DOHH2 (cell line): ENCODE measurements at regions not wholly inside any gene's neighbourhood (a gene's known extent, or its start where the extent isn't known, plus 50 kb on each side); places are given as distances from the start of the nearest gene placed in this dataset.

Source experiments
- H3F3A ChIP-seq: fragments of 200-600 bp; sonication (generic), shearing (Covaris generic); 2 replicates; pipeline ENCODE4 v1.6.0; 2016; ENCODE audit warnings: antibody characterized with exemption, mild to moderate bottlenecking; ENCODE audit not compliant: control insufficient read depth, insufficient read depth
- H3K27ac ChIP-seq: fragments of 200-600 bp; sonication (generic); 2 replicates; pipeline ENCODE4 v1.5.1; 2014; ENCODE audit warnings: low read depth, mild to moderate bottlenecking, low read length, moderate library complexity
- H3K27me3 ChIP-seq: fragments of 200-600 bp; sonication (generic); 2 replicates; pipeline ENCODE4 v1.6.1; 2014; ENCODE audit warnings: mild to moderate bottlenecking, low read length, mixed read lengths; ENCODE audit not compliant: control insufficient read depth
- H3K36me3 ChIP-seq: fragments of 200-600 bp; sonication (generic); 2 replicates; pipeline ENCODE4 v1.6.1; 2014; ENCODE audit warnings: mild to moderate bottlenecking, low read length, moderate library complexity, mixed read lengths; ENCODE audit not compliant: control insufficient read depth
- H3K4me1 ChIP-seq: fragments of 200-600 bp; sonication (generic); 2 replicates; pipeline ENCODE4 v1.6.1; 2014; ENCODE audit warnings: mild to moderate bottlenecking, low read length, mixed read lengths; ENCODE audit not compliant: control insufficient read depth
- H3K4me2 ChIP-seq: fragments of 200-600 bp; sonication (generic); 2 replicates; pipeline ENCODE4 v1.6.0; 2014; ENCODE audit warnings: mild to moderate bottlenecking, low read length, moderate library complexity
- H3K4me3 ChIP-seq: fragments of 200-600 bp; sonication (generic); 2 replicates; pipeline ENCODE4 v1.5.1; 2014; ENCODE audit warnings: mild to moderate bottlenecking, low read length, mixed read lengths
- H3K79me2 ChIP-seq: fragments of 200-600 bp; sonication (generic); 2 replicates; pipeline ENCODE4 v1.6.1; 2014; ENCODE audit warnings: mild to moderate bottlenecking, low read length, mixed read lengths; ENCODE audit not compliant: control insufficient read depth
- H3K9me2 ChIP-seq: fragments of 200-600 bp; sonication (generic); replicated peaks from 2 replicates; pipeline ENCODE4 v1.6.1; 2014; ENCODE audit warnings: mild to moderate bottlenecking, low read length, mixed read lengths; ENCODE audit not compliant: control insufficient read depth
- H3K9me3 ChIP-seq: fragments of 200-600 bp; sonication (generic); 2 replicates; pipeline ENCODE4 v1.6.1; 2014; ENCODE audit warnings: antibody characterized with exemption, low read length, mixed read lengths; ENCODE audit not compliant: control insufficient read depth, insufficient read depth
- H4K20me1 ChIP-seq: fragments of 200-600 bp; sonication (generic); 2 replicates; pipeline ENCODE4 v1.6.0; 2014; ENCODE audit warnings: low read depth, mild to moderate bottlenecking, antibody characterized with exemption, low read length, moderate library complexity; ENCODE audit not compliant: control insufficient read depth, insufficient read depth
- EZH2phosphoT487 ChIP-seq: fragments of 200-600 bp; sonication (generic); IDR thresholded peaks from 2 replicates; pipeline ENCODE4 v1.6.1; 2017; ENCODE audit warnings: borderline replicate concordance, mild to moderate bottlenecking, antibody characterized with exemption, low read length, moderate library complexity, mixed read lengths
- TF ChIP-seq, protein P1 (sequence below): fragments of 200-600 bp; sonication (generic); IDR thresholded peaks from one replicate; pipeline ENCODE4 v1.5.1; 2014; ENCODE audit warnings: antibody characterized with exemption, mild to moderate bottlenecking, low read depth, low read length; ENCODE audit not compliant: poor library complexity, severe bottlenecking

DNA sequence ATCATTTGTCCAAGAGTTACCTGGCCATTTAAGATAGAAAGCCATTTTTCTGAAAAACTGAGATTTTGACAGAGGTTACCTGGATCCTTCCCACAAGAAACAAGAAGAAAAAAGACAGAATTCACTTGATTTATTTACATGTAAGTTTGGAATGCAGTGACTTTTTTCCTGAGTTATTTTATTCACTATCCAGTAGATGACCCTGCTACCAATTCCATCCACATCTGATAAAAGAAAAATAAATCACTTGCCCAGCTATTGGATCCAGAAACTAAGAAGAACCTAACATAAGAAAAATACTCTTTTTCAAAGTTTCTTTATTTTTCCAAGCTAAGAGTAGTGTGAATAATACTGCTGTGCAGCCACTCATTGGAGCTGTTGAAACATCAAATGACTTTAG is 275.2 kb downstream of the CETN3 start:
- Histone ChIP-seq H3K36me3 (no peaks in the 10 kb centered on the region), H3K27ac (no peak overlapping the region), H3K9me3 (no peaks in the 10 kb centered on the region), H3K9me2 (no peaks in the 10 kb centered on the region), H3K79me2 (no peaks in the 10 kb centered on the region), H3K4me1 (no peaks in the 10 kb centered on the region), H3K4me2 (no peak overlapping the region), H4K20me1 (no peaks in the 10 kb centered on the region), H3K27me3 (no peaks in the 10 kb centered on the region), H3K4me3 (no peak overlapping the region), H3F3A (no peaks in the 10 kb centered on the region)
- TF ChIP-seq, protein P1, sequence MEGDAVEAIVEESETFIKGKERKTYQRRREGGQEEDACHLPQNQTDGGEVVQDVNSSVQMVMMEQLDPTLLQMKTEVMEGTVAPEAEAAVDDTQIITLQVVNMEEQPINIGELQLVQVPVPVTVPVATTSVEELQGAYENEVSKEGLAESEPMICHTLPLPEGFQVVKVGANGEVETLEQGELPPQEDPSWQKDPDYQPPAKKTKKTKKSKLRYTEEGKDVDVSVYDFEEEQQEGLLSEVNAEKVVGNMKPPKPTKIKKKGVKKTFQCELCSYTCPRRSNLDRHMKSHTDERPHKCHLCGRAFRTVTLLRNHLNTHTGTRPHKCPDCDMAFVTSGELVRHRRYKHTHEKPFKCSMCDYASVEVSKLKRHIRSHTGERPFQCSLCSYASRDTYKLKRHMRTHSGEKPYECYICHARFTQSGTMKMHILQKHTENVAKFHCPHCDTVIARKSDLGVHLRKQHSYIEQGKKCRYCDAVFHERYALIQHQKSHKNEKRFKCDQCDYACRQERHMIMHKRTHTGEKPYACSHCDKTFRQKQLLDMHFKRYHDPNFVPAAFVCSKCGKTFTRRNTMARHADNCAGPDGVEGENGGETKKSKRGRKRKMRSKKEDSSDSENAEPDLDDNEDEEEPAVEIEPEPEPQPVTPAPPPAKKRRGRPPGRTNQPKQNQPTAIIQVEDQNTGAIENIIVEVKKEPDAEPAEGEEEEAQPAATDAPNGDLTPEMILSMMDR, result no peak
- no peak for TF ChIP-seq EZH2phosphoT487

DNA sequence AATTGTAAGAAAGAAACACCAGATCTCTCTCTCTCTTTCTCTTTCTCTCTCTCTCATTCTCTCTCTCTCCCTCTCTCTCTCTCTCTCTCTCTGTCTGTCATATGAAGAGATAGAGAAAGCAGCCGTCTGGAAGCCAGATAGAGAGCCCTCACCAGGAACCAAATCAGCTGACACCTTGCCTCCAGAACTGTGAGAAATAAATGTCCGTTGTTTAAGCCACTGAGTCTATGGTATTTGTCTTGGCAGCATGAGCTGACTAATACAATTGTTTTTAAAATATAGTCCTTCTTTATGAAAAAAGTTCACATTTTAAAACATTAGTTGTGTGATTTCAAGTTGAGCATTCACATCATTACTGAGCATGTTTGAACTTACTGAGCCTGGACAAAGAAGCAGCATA is 275.6 kb downstream of the CETN3 start:
- H3K4me1 ChIP-seq, result no peaks in the 10 kb centered on the region
- H3K36me3 ChIP-seq, result no peaks in the 10 kb centered on the region
- H4K20me1 ChIP-seq, result no peaks in the 10 kb centered on the region
- H3F3A ChIP-seq, result no peaks in the 10 kb centered on the region
- H3K27me3 ChIP-seq, result no peaks in the 10 kb centered on the region
- TF ChIP-seq, protein P1, result no peak
- no peak for TF ChIP-seq EZH2phosphoT487
- no peaks in the 10 kb centered on the region for H3K79me2 ChIP-seq
- H3K4me3 ChIP-seq, result no peak overlapping the region
- no peaks in the 10 kb centered on the region for H3K9me3 ChIP-seq
- H3K9me2 ChIP-seq, result no peaks in the 10 kb centered on the region
- H3K4me2 ChIP-seq, result no peak overlapping the region
- H3K27ac ChIP-seq, result no peak overlapping the region

DNA sequence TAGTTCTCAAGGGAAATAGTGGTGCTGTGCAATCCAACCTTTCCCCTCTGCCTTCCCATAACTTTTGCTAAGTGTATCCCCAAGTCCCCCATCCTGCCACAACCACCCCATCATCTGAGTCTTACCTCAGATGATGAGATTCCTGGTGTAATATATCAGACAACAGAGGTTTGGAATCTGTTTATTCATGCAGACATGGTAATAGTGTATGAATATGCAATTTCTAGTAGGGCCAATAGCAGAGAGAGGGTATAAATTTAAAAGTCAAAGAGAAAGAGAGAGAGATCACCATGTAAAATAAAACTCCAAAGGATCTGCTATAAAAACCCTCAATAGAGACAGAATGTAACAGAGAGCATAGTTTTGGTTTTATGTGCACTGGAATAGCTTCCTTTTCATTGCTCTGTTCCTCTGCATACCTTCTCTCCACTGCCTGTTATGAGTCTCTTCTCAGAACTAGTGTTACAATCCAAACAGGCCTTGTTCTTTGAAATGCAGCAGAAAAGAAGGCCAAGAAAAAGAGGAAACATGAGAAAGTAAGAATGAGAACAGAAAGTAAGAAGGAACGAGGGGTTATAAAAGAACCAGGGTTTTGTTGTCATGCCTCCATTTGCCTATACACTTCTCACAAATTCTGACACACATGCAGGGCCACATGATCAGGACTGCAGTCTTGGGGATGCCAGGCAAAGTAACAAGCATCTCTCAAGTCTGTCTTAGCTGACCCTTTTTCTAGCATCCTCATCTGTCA is 278.0 kb downstream of the CETN3 start:
- Histone ChIP-seq H3K4me3 (no peak overlapping the region), H3K27ac (no peak overlapping the region), H3K4me2 (no peak overlapping the region), H3K4me1 (no peaks in the 10 kb centered on the region), H3K9me2 (no peaks in the 10 kb centered on the region), H3K27me3 (no peaks in the 10 kb centered on the region), H3K36me3 (no peaks in the 10 kb centered on the region), H3F3A (no peaks in the 10 kb centered on the region), H3K9me3 (no peaks in the 10 kb centered on the region), H4K20me1 (no peaks in the 10 kb centered on the region), H3K79me2 (no peaks in the 10 kb centered on the region)
- TF ChIP-seq EZH2phosphoT487, result no peak
- TF ChIP-seq, protein P1, result no peak
